HCEC 1CT (cell line): ENCODE measurements at regions not wholly inside any gene's neighbourhood (a gene's known extent, or its start where the extent isn't known, plus 50 kb on each side); places are given as distances from the start of the nearest gene placed in this dataset.
"Not testable (repeated sequence)": the region's sequence is repeated elsewhere in the genome, so short reads cannot be mapped to it uniquely, and the experiment has no call there.

Experiments used
- DNase-seq: peaks from one replicate; pipeline ENCODE4 v3.0.0-alpha.2; 2017

DNA sequence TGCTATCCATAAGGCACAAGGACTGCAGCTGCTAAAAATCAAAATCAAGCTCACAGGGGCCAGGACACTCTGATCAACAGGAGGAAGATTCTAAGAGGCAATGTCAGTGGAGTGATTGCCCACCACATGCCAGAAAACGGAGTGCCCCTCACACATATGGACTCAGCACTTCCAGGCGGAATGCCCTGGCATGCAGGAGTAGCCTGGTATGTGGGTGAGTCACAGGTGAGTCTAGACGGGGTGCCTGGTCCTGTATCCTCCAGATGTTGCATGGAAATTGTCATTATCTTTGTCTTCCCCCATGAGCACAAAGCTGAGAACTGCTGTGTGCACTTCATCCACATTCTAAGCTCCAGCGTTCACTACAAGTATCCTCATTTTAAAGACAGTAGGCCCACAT is 129.2 kb upstream of the FOXD4L5 start:
- not testable (repeated sequence) for DNase-seq

DNA sequence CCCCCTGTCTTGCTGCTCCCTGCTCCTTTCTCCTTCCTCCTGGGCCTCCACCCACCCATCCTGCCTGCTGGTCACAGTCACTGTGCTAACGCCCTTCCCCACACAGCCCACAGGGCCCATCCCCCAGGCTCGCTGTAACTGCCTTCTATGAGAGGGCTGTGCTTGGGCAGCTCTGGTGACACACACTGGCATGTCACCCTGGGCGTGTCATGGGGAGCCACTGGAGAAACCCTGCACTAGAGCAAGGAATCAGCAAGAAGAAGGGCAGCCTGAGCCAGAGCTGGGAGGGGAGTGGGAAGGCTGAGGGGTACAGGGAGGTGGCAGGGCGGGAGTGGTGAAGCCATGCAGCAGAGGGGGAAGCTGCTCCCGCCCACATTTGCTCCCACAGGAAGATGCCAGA is 128.4 kb upstream of the FOXD4L5 start:
- DNase-seq: not testable (repeated sequence)

GRCh38 chr9:65411901-65412300 is 126.9 kb upstream of the FOXD4L5 start:
- DNase-seq: no peak

- DNase-seq: no peak
These were observed 126.3 kb upstream of the FOXD4L5 start for GRCh38 chr9:65411336-65411735.

DNA sequence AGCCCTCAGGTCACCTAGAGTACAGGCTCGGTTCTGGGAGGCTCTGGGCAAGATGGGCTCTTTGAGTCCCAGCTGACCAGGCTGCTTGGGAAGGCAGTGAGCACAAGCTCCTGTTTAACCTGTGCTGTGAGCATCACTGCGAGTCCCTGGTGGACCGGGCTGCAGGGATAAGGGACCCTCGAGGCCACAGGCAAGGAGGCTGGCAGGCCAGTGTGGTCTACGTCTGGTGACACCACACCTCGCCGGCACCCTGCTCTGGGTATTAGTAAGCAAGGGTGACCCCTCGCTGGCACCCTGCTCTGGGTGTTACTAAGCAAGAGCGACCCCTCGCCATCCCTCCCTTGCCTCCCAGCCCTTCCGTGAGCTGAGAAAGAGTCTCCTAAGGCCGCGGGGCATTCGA is 125.9 kb upstream of the FOXD4L5 start:
- DNase-seq: no peak

- DNase-seq: no peak
These were observed 124.5 kb upstream of the FOXD4L5 start for GRCh38 chr9:65409471-65409980.

DNA sequence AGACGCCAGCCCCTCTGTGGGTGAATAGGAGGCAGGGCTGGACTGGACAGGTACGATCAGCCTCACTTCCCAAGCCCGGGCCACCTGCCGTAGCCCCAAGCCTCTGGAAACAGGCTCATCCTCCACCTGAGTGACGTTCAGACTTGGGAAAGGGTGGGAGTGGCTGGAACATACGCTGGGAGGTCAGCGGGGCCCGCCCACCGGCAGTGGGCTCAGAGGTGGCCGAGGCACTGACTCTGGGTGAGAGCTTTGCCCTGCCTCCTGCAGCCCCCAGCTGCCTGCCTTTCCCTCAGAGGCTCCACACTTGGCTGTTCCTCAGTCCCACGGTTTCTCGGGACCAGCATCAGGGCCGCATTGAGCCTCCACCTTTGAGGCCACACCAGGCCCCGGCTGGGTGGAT is 123.8 kb upstream of the FOXD4L5 start:
- not testable (repeated sequence) for DNase-seq

GRCh38 chr9:65406625-65407024 is 121.6 kb upstream of the FOXD4L5 start:
- not testable (repeated sequence) for DNase-seq

- not testable (repeated sequence) for DNase-seq
These were observed 120.8 kb upstream of the FOXD4L5 start for GRCh38 chr9:65405766-65406165.

GRCh38 chr9:65405253-65405652 is 120.2 kb upstream of the FOXD4L5 start:
- DNase-seq: no peak

DNA sequence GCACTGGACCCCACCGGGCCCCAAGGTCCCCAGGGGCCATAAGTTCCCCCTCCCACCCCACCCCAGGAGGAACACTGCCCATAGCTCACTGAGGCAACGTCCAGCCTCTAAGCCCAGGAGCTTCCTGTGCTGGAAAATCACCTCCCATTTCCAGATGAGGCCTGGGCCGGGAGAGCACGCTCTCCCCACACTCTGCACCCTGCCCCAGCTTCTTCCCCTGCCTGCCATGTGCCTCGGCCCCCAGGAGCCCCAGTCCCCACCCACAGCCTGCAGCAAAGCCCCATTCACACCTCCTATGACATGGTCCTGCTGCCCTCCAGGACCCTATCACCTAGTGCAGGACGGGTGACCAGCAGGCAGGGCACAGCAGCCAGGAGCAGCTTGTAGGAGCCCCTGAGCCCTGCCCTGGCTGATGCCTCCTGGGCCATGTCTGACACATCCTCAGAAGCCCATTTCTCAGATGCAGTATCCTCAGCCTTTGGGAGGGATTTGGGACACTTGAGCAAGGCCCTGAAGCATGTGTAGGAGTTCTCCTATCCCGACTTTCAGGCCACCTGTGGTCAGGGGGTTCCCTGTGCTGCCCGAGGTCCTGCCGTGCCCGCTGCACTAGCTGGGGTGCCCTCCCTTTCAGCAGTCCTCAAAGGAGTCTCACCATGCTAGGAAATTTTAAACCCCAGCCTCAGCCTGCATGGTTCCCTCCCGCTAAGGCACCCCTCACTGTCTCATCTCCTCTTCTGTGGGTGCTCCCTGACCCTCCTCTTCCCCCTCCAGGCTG is 119.4 kb upstream of the FOXD4L5 start:
- no peak for DNase-seq

DNA sequence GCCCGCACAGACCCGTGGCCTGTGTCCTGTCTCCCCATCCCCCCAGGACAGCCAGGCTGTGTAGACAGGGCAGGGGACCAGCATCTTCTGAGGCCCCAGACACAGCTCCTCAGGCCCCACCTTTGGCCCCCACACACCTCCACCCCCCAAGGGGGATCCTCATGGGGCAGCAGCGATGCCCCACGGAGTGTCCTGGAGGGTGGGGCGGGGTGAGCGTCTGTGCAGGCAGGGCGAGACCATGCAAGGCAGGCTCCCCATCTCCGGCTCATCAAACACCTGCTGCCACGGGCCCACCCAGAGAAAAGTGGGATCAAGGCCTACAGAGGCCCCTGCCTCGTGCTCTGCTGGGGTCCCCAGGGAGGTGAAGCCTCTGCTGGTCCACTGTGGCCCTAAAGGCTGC is 118.7 kb upstream of the FOXD4L5 start:
- no peak for DNase-seq

DNA sequence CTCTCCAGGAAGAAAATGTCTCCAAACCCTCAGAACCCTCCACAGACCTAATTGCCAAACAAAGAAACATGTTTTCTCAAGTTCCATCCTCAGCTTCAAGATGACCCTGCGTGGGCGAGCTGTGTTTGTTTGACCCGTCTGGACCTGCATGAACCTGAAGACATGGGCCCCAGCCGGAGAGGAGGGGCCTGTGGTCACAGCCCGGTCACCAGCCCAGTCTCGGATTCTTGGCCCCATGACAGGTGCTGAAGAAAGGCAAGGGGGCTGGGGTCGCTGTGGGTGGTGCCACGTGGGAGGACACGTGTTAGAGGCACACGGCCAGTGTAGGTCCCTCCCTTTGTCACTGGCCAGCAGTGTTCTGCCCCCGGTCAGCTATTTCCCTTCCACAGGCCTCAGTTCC is 118.1 kb upstream of the FOXD4L5 start:
- not testable (repeated sequence) for DNase-seq

DNA sequence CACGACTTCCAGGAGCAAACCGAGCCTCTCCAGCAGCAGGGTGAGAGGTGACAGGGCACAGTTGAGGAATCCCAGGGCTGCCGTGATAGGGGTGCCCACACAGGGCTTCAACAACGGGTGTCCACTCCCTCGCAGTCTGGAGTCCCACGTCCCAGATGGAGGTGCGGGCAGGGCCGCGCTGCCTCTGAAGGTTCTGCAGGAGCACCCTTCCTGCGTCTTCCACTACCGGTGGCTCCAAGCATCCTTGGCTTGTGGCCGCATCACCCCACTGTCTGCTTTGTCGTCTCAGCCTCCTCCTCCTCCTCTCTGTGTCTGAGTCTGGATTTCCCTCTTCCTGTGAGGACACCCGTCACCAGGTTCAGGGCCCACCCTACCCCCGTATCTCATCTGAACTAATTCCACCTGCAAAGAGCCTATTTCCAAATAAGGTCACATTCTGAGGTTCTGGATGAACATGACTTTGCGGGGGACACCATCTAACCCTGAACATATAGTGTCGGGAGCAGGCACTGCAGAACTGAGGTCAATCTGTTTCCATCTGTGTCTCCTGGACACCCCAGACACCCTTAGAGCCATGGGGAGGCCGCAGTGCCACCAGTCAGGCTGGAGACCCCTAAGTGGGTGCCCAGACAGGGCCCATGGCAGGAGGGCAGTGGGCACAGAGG is 117.3 kb upstream of the FOXD4L5 start:
- not testable (repeated sequence) for DNase-seq

DNA sequence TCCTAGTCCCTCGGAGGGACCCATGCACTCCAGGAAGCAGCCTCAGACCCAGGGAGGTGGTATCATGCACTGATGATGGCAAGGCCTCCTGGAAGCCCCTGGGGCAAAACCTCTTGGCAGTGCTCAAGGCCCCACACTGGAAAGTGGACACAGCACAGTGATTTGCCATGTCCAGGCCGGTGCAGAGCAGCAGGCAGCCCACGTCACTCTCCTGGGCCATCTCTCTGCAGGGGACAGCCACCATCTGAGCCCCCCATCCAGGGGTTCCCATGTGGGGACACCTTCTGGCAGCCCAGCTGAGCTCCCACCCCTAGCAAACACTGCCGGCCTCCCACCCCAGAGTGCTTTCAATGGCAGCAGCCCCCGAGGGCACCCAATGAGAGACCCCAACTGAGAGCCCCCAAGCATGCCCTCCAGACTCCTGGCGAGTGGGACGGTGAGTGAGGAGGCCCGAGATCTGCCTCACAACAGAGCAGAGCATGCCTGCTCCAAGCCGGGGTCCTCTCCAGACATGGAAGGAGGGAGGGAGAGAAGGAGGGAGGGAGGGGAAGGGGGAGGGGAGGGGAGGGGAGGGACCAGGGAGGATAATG is 116.5 kb upstream of the FOXD4L5 start:
- DNase-seq: not testable (repeated sequence)

GRCh38 chr9:65400886-65401285 is 115.9 kb upstream of the FOXD4L5 start:
- DNase-seq: no peak

DNA sequence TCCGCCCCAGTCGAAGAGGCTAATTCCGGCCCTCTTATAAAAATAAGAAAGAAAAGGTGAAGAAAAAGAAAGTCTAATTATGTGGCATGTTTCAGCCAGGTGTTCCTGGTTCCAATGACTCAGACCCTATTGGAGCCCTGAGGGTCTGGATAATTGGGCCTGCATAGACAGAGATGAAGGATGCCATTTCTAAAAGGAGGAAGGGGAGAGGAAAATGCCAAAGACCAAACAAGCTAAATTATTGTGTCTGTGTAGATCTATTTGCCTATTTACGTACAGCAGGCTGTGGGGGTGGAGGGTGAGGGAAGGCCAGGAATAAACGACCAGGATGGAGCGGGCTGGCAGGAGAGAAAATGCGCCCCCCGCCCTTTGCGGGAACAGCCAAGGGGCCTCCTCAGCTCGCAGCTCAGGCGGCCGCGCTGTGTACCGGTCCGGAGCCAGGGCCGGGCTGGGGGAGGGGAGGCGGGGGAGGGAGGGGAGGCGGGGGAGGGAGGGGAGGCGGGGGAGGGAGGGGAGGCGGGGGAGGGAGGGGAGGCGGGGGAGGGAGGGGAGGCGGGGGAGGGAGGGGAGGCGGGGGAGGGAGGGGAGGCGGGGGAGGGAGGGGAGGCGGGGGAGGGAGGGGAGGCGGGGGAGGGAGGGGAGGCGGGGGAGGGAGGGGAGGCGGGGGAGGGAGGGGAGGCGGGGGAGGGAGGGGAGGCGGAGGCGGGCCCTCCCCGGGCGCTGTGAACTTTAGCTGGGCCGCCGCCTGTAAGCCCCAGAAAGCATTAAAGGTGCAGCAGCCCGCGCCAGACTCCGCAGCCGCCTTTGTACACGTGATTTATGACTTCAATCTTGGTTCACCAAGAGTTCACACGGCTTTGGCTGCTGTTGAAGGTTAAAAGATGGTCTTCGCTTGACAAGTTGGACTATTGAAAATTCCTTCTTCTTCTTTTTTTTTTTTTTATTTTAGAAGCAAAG is 113.0 kb upstream of the FOXD4L5 start:
- DNase-seq: not testable (repeated sequence)

GRCh38 chr9:65397226-65397625 is 112.2 kb upstream of the FOXD4L5 start:
- not testable (repeated sequence) for DNase-seq

GRCh38 chr9:65396601-65397000 is 111.6 kb upstream of the FOXD4L5 start:
- not testable (repeated sequence) for DNase-seq

GRCh38 chr9:65395789-65396188 is 110.8 kb upstream of the FOXD4L5 start:
- DNase-seq: not testable (repeated sequence)

DNA sequence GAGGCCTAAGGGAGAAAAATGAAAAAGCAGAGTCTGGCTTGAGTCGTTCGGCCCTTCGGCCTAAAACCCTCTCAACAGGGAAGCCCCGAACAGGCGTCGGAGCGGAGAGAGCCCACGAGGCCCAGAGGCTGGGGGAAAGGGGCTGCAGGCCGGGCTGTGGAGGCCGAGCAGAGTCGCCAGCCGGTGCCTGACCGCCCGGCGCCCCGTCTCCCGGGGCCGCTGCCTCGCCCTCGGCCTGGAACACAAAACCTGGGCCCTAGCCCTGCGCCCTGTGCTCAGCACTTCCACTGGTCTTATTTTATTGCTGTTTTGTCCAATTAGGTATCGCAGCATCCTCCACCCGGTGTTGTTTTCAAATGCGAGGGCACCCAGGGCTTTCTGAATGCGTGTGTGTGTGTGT is 110.1 kb upstream of the FOXD4L5 start:
- not testable (repeated sequence) for DNase-seq

- DNase-seq: not testable (repeated sequence)
These were observed 108.3 kb upstream of the FOXD4L5 start for GRCh38 chr9:65393111-65393810.
